Thyroid gland (tissue), 4 donors: ENCODE measurements at regions not wholly inside any gene's neighbourhood (a gene's known extent, or its start where the extent isn't known, plus 50 kb on each side); places are given as distances from the start of the nearest gene placed in this dataset.

ENCODE experiments used
- POLR2A ChIP-seq, 2 donors: fragments of 450-650 bp; IDR thresholded peaks; one replicate each; pipeline ENCODE4 v1.6.1; 2017; ENCODE audit warnings: antibody characterized with exemption in 2 of 2, mild to moderate bottlenecking in 2 of 2, moderate library complexity in 1 of 2
- TF ChIP-seq, protein P1 (sequence below), 6 experiments: fragments of 200-600 bp in 3 of 6; fragments of 450-650 bp in 3 of 6; sonication (generic) in 3 of 6; IDR thresholded peaks; one replicate each; pipeline ENCODE4 v1.5.1; 2016 to 2019; ENCODE audit warnings: antibody characterized with exemption in 6 of 6, mild to moderate bottlenecking in 2 of 6, inconsistent platforms in 1 of 6, moderate library complexity in 1 of 6

GRCh38 chr10:63723320-63723719 is 202.1 kb downstream of the REEP3 start:
- TF ChIP-seq, protein P1, sequence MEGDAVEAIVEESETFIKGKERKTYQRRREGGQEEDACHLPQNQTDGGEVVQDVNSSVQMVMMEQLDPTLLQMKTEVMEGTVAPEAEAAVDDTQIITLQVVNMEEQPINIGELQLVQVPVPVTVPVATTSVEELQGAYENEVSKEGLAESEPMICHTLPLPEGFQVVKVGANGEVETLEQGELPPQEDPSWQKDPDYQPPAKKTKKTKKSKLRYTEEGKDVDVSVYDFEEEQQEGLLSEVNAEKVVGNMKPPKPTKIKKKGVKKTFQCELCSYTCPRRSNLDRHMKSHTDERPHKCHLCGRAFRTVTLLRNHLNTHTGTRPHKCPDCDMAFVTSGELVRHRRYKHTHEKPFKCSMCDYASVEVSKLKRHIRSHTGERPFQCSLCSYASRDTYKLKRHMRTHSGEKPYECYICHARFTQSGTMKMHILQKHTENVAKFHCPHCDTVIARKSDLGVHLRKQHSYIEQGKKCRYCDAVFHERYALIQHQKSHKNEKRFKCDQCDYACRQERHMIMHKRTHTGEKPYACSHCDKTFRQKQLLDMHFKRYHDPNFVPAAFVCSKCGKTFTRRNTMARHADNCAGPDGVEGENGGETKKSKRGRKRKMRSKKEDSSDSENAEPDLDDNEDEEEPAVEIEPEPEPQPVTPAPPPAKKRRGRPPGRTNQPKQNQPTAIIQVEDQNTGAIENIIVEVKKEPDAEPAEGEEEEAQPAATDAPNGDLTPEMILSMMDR (IDR thresholded peaks at IDR 0.05), result no peak
- no peak for TF ChIP-seq POLR2A (IDR thresholded peaks at IDR 0.05)
